Tibial nerve (tissue), 4 donors: ENCODE measurements at regions not wholly inside any gene's neighbourhood (a gene's known extent, or its start where the extent isn't known, plus 50 kb on each side); places are given as distances from the start of the nearest gene placed in this dataset.

Experiments
- EP300 ChIP-seq, 2 donors: sonication (generic); formaldehyde crosslinking; IDR thresholded peaks; one replicate each; pipeline ENCODE4 v1.6.1; 2017; ENCODE audit warnings: antibody characterized with exemption in 2 of 2, mild to moderate bottlenecking in 1 of 2
- POLR2A ChIP-seq, 2 donors: fragments of 450-650 bp; IDR thresholded peaks; one replicate each; pipeline ENCODE4 v1.6.1; 2017; ENCODE audit warnings: antibody characterized with exemption in 2 of 2, mild to moderate bottlenecking in 2 of 2, moderate library complexity in 2 of 2
- TF ChIP-seq, protein P1 (sequence below), 5 experiments: fragments of 200-600 bp in 3 of 5; fragments of 450-650 bp in 2 of 5; sonication (generic) in 3 of 5; IDR thresholded peaks; one replicate each; pipeline ENCODE4 v1.5.1; 2016 to 2019; ENCODE audit warnings: antibody characterized with exemption in 5 of 5, mild to moderate bottlenecking in 3 of 5, moderate library complexity in 2 of 5

- TF ChIP-seq POLR2A (IDR thresholded peaks at IDR 0.05) (no peak), EP300 (IDR thresholded peaks at IDR 0.05) (no peak)
- TF ChIP-seq, protein P1, sequence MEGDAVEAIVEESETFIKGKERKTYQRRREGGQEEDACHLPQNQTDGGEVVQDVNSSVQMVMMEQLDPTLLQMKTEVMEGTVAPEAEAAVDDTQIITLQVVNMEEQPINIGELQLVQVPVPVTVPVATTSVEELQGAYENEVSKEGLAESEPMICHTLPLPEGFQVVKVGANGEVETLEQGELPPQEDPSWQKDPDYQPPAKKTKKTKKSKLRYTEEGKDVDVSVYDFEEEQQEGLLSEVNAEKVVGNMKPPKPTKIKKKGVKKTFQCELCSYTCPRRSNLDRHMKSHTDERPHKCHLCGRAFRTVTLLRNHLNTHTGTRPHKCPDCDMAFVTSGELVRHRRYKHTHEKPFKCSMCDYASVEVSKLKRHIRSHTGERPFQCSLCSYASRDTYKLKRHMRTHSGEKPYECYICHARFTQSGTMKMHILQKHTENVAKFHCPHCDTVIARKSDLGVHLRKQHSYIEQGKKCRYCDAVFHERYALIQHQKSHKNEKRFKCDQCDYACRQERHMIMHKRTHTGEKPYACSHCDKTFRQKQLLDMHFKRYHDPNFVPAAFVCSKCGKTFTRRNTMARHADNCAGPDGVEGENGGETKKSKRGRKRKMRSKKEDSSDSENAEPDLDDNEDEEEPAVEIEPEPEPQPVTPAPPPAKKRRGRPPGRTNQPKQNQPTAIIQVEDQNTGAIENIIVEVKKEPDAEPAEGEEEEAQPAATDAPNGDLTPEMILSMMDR (IDR thresholded peaks at IDR 0.05) = no peak
Measured at GRCh38 chr16:65441501-65441900, 319.6 kb upstream of the CDH11 start.
